ENCODE measurements at regions not wholly inside any gene's neighbourhood (a gene's known extent, or its start where the extent isn't known, plus 50 kb on each side); places are given as distances from the start of the nearest gene placed in this dataset.
"Not testable (repeated sequence)": the region's sequence is repeated elsewhere in the genome, so short reads cannot be mapped to it uniquely, and the experiment has no call there.

- Histone ChIP-seq H3K9me3 (replicated peaks in 1 of 2; ENCODE audit: control insufficient read depth in 1 of 2, insufficient read depth in 1 of 2, low read length in 2 of 2) (peaks cover 0 to 6% of the 10 kb centered on the region in 2 donors), H3K27me3 (ENCODE audit: control insufficient read depth in 2 of 2, insufficient read depth in 2 of 2, low read length in 2 of 2) (no peaks in the 10 kb centered on the region), H3K4me1 (ENCODE audit: control insufficient read depth in 1 of 2, insufficient read depth in 2 of 2, low read length in 2 of 2) (no peaks in the 10 kb centered on the region), H3K27ac (ENCODE audit: low read depth in 1 of 2, low read length in 2 of 2) (no peak overlapping the region), H3K4me3 (replicated peaks in 1 of 3; ENCODE audit: low read depth in 2 of 3, low read length in 3 of 3) (no peak overlapping the region), H3K4me2 (replicated peaks; ENCODE audit: extremely low read depth, low read length, poor library complexity, severe bottlenecking) (no peak overlapping the region), H3K9ac (ENCODE audit: insufficient read depth, low read length, poor library complexity, severe bottlenecking) (no peak overlapping the region), H3K36me3 (replicated peaks in 1 of 2; ENCODE audit: control insufficient read depth in 1 of 2, insufficient read depth in 2 of 2, low read length in 2 of 2) (no peaks in the 10 kb centered on the region), H2AFZ (ENCODE audit: insufficient read depth, low read depth, low read length, poor library complexity, severe bottlenecking) (no peak overlapping the region), H4K20me1 (ENCODE audit: insufficient read depth, low read length) (no peaks in the 10 kb centered on the region), H3K79me2 (ENCODE audit: insufficient read depth, low read length) (no peaks in the 10 kb centered on the region)
- no peak overlapping the region for H3K27ac Mint-ChIP-seq
- H3K4me3 Mint-ChIP-seq = no peak overlapping the region
- H3K9me3 Mint-ChIP-seq = peaks cover 0 to 5% (median 0%) of the 10 kb centered on the region in 7 donors
- H3K4me1 Mint-ChIP-seq = no peaks in the 10 kb centered on the region
- TF ChIP-seq CTCF (IDR thresholded peaks at IDR 0.05) = no peak
- H3K27me3 Mint-ChIP-seq (ENCODE audit: low read depth in 3 of 3) = no peaks in the 10 kb centered on the region
- H3K36me3 Mint-ChIP-seq = no peaks in the 10 kb centered on the region
- DNase-seq = no peak
- no CpG with 5 or more reads among the region's 1 CpG for WGBS (ENCODE audit: insufficient coverage)
- intact Hi-C loops (cut with micrococcal nuclease) = no loop called here
Observed at GRCh38 chr5:107736638-107737037, 65.9 kb upstream of the EFNA5 start.

- H3K79me2 ChIP-seq (ENCODE audit: insufficient read depth, low read length); H3K36me3 Mint-ChIP-seq; H3K27me3 Mint-ChIP-seq (ENCODE audit: low read depth in 3 of 3); H3K36me3 ChIP-seq (replicated peaks in 1 of 2; ENCODE audit: control insufficient read depth in 1 of 2, insufficient read depth in 2 of 2, low read length in 2 of 2); H3K4me1 ChIP-seq (ENCODE audit: control insufficient read depth in 1 of 2, insufficient read depth in 2 of 2, low read length in 2 of 2); DNase-seq; H3K9me3 ChIP-seq (replicated peaks in 1 of 2; ENCODE audit: control insufficient read depth in 1 of 2, insufficient read depth in 1 of 2, low read length in 2 of 2); H3K9me3 Mint-ChIP-seq; H3K4me1 Mint-ChIP-seq; intact Hi-C loops (cut with micrococcal nuclease); H3K4me2 ChIP-seq (replicated peaks; ENCODE audit: extremely low read depth, low read length, poor library complexity, severe bottlenecking); H3K27ac ChIP-seq (ENCODE audit: low read depth in 1 of 2, low read length in 2 of 2); H4K20me1 ChIP-seq (ENCODE audit: insufficient read depth, low read length); H3K4me3 ChIP-seq (replicated peaks in 1 of 3; ENCODE audit: low read depth in 2 of 3, low read length in 3 of 3); H3K4me3 Mint-ChIP-seq; H3K9ac ChIP-seq (ENCODE audit: insufficient read depth, low read length, poor library complexity, severe bottlenecking); H3K27ac Mint-ChIP-seq; H2AFZ ChIP-seq (ENCODE audit: insufficient read depth, low read depth, low read length, poor library complexity, severe bottlenecking); H3K27me3 ChIP-seq (ENCODE audit: control insufficient read depth in 2 of 2, insufficient read depth in 2 of 2, low read length in 2 of 2): not testable (repeated sequence)
- no CpG with 5 or more reads among the region's 2 CpGs for WGBS (ENCODE audit: insufficient coverage)
Observed at GRCh38 chr5:107736089-107736488, 65.4 kb upstream of the EFNA5 start.

Measured in CD14-positive monocyte (primary cell).